ENCODE measurements at regions not wholly inside any gene's neighbourhood (a gene's known extent, or its start where the extent isn't known, plus 50 kb on each side); places are given as distances from the start of the nearest gene placed in this dataset.

DNA sequence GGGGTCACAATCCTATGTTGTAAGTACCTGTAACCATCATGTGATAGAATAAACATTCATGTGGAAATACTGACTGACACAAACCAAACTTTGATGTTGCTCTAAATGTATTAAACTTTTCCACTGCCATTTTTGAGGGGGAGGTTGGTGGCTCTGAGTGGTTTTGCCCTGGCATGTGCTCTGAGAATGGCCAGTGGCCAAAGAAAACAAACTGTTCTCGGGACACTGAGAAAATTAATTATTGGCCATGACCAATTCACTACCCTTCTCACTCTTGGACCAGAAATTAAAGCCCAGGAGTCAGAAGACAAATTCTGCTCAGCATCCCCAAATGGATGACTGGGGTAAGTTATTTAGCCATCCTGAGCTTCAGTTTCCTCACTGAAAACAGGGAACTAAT lies 195.9 kb downstream of the XPNPEP1 start (continued):
- TF ChIP-seq CHD7 (IDR thresholded peaks at IDR 0.05; ENCODE audit: insufficient replicate concordance, low read length): no peak
